T-cell (primary cell): ENCODE measurements at regions not wholly inside any gene's neighbourhood (a gene's known extent, or its start where the extent isn't known, plus 50 kb on each side); places are given as distances from the start of the nearest gene placed in this dataset.
A peak's percentile ranks its signal among the peaks of the same experiment; 100 is the strongest.
"Not testable (repeated sequence)": the region's sequence is repeated elsewhere in the genome, so short reads cannot be mapped to it uniquely, and the experiment has no call there.

Experiments
- ATAC-seq, 4 experiments: fragments of 200-7000 bp in 3 of 4; fragments of 150-1000 bp in 1 of 4; cut with Tn5 transposase; replicated peaks in 1 of 4; 1 replicate in 3 of 4; 2 replicates in 1 of 4; pipeline ENCODE4 v1.10.0; 2021; ENCODE audit warnings: moderate library complexity in 3 of 4, mild to moderate bottlenecking in 2 of 4, moderate number of reproducible peaks in 1 of 4
- CTCF ChIA-PET, 2 donors: fragments of 300-600 bp; sonication (Branson Sonifier 250); formaldehyde crosslinking; loops; one replicate each; lab custom pipeline; 2022; ENCODE audit warnings: antibody characterized with exemption in 2 of 2; lab: Charles Lee
- POLR2A ChIA-PET, 2 donors: fragments of 300-600 bp; sonication (Branson Sonifier 250); formaldehyde crosslinking; loops; one replicate each; lab custom pipeline; 2022; ENCODE audit warnings: antibody characterized with exemption in 2 of 2; lab: Charles Lee
- DNase-seq, 35 experiments: peaks; one replicate each; pipeline versions ENCODE4 v3.0.0 to v3.0.0-alpha.2; 2013 to 2023
- H3K27ac ChIP-seq: one replicate; pipeline ENCODE4 v1.5.1; 2013; ENCODE audit warnings: low read length
- H3K27me3 ChIP-seq, 2 experiments: replicated peaks in 1 of 2; 1 replicate in 1 of 2; 2 replicates in 1 of 2; pipeline versions ENCODE4 v1.6.1 to v1.7.0; 2013; ENCODE audit warnings: low read length in 1 of 2, mixed read lengths in 1 of 2; ENCODE audit not compliant: control insufficient read depth in 2 of 2, insufficient read depth in 2 of 2; ENCODE audit errors: extremely low read depth in 1 of 2
- H3K36me3 ChIP-seq, 2 donors: 1 replicate in 1 of 2; 2 replicates in 1 of 2; pipeline versions ENCODE4 v1.6.1 to v1.7.0; 2013; ENCODE audit warnings: low read length in 1 of 2; ENCODE audit not compliant: control insufficient read depth in 2 of 2, insufficient read depth in 1 of 2; ENCODE audit errors: extremely low read depth in 1 of 2
- H3K4me1 ChIP-seq, 2 experiments: 1 replicate in 1 of 2; 2 replicates in 1 of 2; pipeline versions ENCODE4 v1.6.1 to v1.7.0; 2013; ENCODE audit warnings: low read length in 2 of 2, mixed read lengths in 1 of 2; ENCODE audit not compliant: insufficient read depth in 2 of 2, control insufficient read depth in 1 of 2; ENCODE audit errors: extremely low read depth in 1 of 2
- H3K4me3 ChIP-seq, 2 donors: 1 replicate in 1 of 2; 2 replicates in 1 of 2; pipeline versions ENCODE4 v1.5.1 to v1.7.0; 2013; ENCODE audit warnings: mild to moderate bottlenecking in 2 of 2, low read length in 1 of 2, moderate library complexity in 1 of 2; ENCODE audit not compliant: control insufficient read depth in 1 of 2; ENCODE audit errors: extremely low read depth in 1 of 2
- H3K9me3 ChIP-seq: 2 replicates; pipeline ENCODE4 v1.7.0; 2013
- H3K27ac Mint-ChIP-seq, 2 donors: one replicate each; pipeline ENCODE4 v1.8.0; 2020 to 2021; ENCODE audit warnings: mild to moderate bottlenecking in 2 of 2, mixed read lengths in 2 of 2
- H3K27me3 Mint-ChIP-seq, 2 donors: one replicate each; pipeline ENCODE4 v1.8.0; 2021 to 2022; ENCODE audit warnings: mixed read lengths in 2 of 2
- H3K36me3 Mint-ChIP-seq: one replicate; pipeline ENCODE4 v1.8.0; 2021; ENCODE audit warnings: mixed read lengths
- H3K4me1 Mint-ChIP-seq, 3 donors: one replicate each; pipeline ENCODE4 v1.8.0; 2020 to 2022; ENCODE audit warnings: mixed read lengths in 3 of 3, mild to moderate bottlenecking in 1 of 3
- H3K4me3 Mint-ChIP-seq, 3 donors: one replicate each; pipeline ENCODE4 v1.8.0; 2020 to 2022; ENCODE audit warnings: mild to moderate bottlenecking in 3 of 3, mixed read lengths in 3 of 3, moderate library complexity in 3 of 3
- H3K9me3 Mint-ChIP-seq, 3 donors: one replicate each; pipeline ENCODE4 v1.8.0; 2020 to 2022; ENCODE audit warnings: mixed read lengths in 3 of 3
- WGBS: methylation state at CpG from one replicate; pipeline ENCODE4 v1.1.5; 2013; ENCODE audit warnings: missing lambda C conversion rate; ENCODE audit not compliant: insufficient coverage; 5-methylcytosine and 5-hydroxymethylcytosine counted together

DNA sequence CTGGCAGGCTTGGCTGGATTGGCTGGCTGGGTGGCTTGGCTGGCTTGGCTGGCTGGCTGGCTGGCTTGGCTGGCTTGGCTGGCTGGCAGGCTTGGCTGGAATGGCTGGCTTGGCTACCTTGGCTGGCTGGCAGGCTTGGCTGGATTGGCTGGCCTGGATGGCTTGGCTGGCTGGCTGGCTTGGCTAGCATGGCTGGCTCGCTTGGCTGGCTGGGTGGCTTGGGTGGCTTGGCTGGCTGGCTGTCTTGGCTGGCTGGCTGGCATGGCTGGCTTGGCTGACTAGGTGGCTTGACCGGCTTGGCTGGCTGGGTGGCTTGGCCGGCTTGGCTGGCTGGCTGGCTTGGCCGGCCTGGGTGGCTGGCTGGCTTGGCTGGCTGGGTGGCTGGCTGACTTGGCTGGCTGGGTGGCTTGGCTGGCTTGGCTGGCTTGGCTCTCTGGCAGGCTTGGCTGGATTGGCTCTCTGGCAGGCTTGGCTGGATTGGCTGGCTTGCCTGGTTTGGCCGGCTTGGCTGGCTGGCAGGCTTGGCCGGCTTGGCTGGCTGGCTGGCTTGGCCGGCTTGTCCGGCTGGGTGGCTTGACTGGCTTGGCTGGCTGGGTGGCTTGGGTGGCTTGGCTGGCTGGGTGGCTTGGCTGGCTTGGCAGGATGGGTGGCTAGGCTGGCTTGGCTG is 440.9 kb downstream of the GOLGA6L6 start:
- H3K27ac ChIP-seq, H3K9me3 Mint-ChIP-seq, ATAC-seq, H3K27me3 ChIP-seq, H3K27me3 Mint-ChIP-seq, H3K36me3 ChIP-seq, H3K4me3 Mint-ChIP-seq, CTCF ChIA-PET, POLR2A ChIA-PET, H3K27ac Mint-ChIP-seq, H3K4me1 ChIP-seq, H3K4me1 Mint-ChIP-seq, DNase-seq, H3K9me3 ChIP-seq, H3K4me3 ChIP-seq, H3K36me3 Mint-ChIP-seq: not testable (repeated sequence)
- no CpG with 5 or more reads among the region's 8 CpGs for WGBS

GRCh38 chr15:20095699-20096303 is 445.8 kb downstream of the GOLGA6L6 start:
- DNase-seq, ATAC-seq, H3K36me3 ChIP-seq, H3K4me1 ChIP-seq, H3K4me3 Mint-ChIP-seq, H3K4me1 Mint-ChIP-seq, H3K27ac Mint-ChIP-seq, H3K27ac ChIP-seq, H3K4me3 ChIP-seq, H3K27me3 ChIP-seq, H3K9me3 ChIP-seq, H3K36me3 Mint-ChIP-seq, H3K27me3 Mint-ChIP-seq, CTCF ChIA-PET, H3K9me3 Mint-ChIP-seq, POLR2A ChIA-PET: not testable (repeated sequence)
- no CpG with 5 or more reads among the region's 6 CpGs for WGBS

DNA sequence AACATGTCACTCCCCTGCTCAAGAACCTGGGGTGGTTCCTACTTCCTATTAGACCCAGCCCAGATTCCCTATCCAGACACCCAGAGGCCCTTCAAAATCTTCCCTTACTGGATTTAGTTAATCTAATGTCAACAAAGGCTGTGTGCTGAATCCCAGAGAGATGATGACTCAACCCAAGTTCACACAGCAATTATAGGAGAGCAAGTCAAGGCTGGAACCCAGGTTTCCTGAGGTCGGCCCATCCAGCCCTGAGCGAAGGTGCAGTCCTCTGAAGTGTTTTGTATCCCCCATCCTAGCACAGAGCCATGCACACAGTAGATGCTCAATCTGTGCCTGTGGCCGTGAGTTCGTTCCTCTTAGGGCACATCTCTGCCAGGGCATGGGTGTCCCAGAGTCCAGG is 452.1 kb downstream of the GOLGA6L6 start:
- H3K36me3 Mint-ChIP-seq, H3K9me3 Mint-ChIP-seq, H3K9me3 ChIP-seq, ATAC-seq, H3K4me1 ChIP-seq, POLR2A ChIA-PET, DNase-seq, H3K27me3 Mint-ChIP-seq, H3K27ac ChIP-seq, H3K27ac Mint-ChIP-seq, CTCF ChIA-PET, H3K4me1 Mint-ChIP-seq, H3K4me3 Mint-ChIP-seq, H3K4me3 ChIP-seq, H3K27me3 ChIP-seq, H3K36me3 ChIP-seq: not testable (repeated sequence)
- no CpG with 5 or more reads among the region's 4 CpGs for WGBS

DNA sequence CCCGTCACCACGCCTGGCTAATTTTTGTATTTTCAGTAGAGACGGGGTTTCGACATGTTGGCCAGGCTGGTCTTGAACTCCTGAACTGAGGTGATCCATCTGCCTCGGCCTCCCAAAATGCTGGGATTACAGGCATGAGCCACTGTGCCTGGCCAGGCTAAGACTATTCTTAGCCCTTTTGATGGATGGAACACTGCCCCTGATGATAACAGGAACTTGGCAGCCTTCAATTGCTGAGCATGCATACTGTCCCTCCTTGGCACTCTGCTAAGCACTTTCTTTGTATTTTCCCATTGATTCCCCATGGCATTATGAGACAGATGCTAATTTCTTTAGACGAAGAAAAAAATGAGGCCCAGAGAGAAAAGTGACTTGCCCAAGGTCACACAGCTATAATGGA is 457.6 kb downstream of the GOLGA6L6 start:
- CTCF ChIA-PET, H3K36me3 ChIP-seq, H3K36me3 Mint-ChIP-seq, H3K27me3 ChIP-seq, H3K27ac ChIP-seq, POLR2A ChIA-PET, DNase-seq, H3K4me1 Mint-ChIP-seq, H3K9me3 Mint-ChIP-seq, H3K27me3 Mint-ChIP-seq, H3K4me3 ChIP-seq, H3K4me3 Mint-ChIP-seq, ATAC-seq, H3K9me3 ChIP-seq, H3K27ac Mint-ChIP-seq, H3K4me1 ChIP-seq: not testable (repeated sequence)
- WGBS, result no CpG with 5 or more reads among the region's 6 CpGs

DNA sequence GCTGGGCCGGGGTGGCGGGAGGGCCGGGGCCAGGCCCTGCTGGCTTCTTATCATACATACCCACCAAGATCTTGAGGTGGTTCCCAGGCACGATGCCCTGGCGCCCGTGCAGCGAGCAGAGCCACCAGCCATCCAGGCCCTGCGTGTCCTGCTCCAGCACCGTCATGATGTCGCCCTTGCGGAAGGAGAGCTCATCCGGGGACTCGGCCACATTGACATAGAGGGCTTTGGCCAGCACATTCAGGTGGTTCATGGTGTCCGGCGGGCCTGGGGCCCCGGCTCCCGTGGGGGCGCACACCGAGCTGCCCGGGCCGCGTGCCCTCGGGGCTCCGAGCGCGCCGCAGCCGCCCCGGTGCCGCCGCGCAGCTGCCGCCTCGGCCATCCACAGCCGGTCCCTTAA is 467.5 kb downstream of the GOLGA6L6 start:
- H3K27me3 ChIP-seq, POLR2A ChIA-PET, H3K9me3 Mint-ChIP-seq, H3K4me1 Mint-ChIP-seq, DNase-seq, CTCF ChIA-PET, H3K4me3 Mint-ChIP-seq, H3K27me3 Mint-ChIP-seq, H3K36me3 Mint-ChIP-seq, H3K27ac Mint-ChIP-seq, H3K36me3 ChIP-seq, H3K4me1 ChIP-seq, H3K9me3 ChIP-seq, H3K4me3 ChIP-seq, H3K27ac ChIP-seq: not testable (repeated sequence)
- WGBS, result 97% methylated on average over 10 of the region's 35 CpGs
- peak in 1 of 4 experiments; percentile 23 for ATAC-seq

GRCh38 chr15:20069043-20069442 is 472.6 kb downstream of the GOLGA6L6 start:
- H3K4me1 ChIP-seq, H3K36me3 Mint-ChIP-seq, ATAC-seq, DNase-seq, H3K27me3 Mint-ChIP-seq, H3K4me1 Mint-ChIP-seq, H3K27ac Mint-ChIP-seq, H3K4me3 Mint-ChIP-seq, H3K4me3 ChIP-seq, H3K27me3 ChIP-seq, H3K27ac ChIP-seq, POLR2A ChIA-PET, H3K9me3 Mint-ChIP-seq, CTCF ChIA-PET, H3K36me3 ChIP-seq, H3K9me3 ChIP-seq: not testable (repeated sequence)
- WGBS, result no CpG with 5 or more reads among the region's 5 CpGs

- H3K4me3 Mint-ChIP-seq, H3K9me3 ChIP-seq, H3K4me3 ChIP-seq, H3K9me3 Mint-ChIP-seq, H3K36me3 ChIP-seq, H3K27ac ChIP-seq, DNase-seq, H3K36me3 Mint-ChIP-seq, H3K27ac Mint-ChIP-seq, H3K27me3 ChIP-seq, CTCF ChIA-PET, H3K4me1 Mint-ChIP-seq, POLR2A ChIA-PET, H3K27me3 Mint-ChIP-seq, H3K4me1 ChIP-seq: not testable (repeated sequence)
- WGBS, result 0% methylated on average over 1 of the region's 5 CpGs
- ATAC-seq, result peak in 1 of 4 experiments; percentile 13
Observed at GRCh38 chr15:20066173-20066572, 475.4 kb downstream of the GOLGA6L6 start.
